GM23338 (cell line): ENCODE measurements at regions not wholly inside any gene's neighbourhood (a gene's known extent, or its start where the extent isn't known, plus 50 kb on each side); places are given as distances from the start of the nearest gene placed in this dataset.

Source experiments
- ATAC-seq: fragments of 200-7000 bp; cut with Tn5 transposase; 3 replicates; pipeline ENCODE4 v1.9.1; 2020
- DNase-seq: peaks from one replicate; pipeline ENCODE4 v3.0.0-alpha.2; 2015; ENCODE audit warnings: low spot score
- H2AFZ ChIP-seq: fragments of 200-600 bp; sonication (generic); 2 replicates; pipeline ENCODE4 v1.8.0; 2016; ENCODE audit warnings: antibody characterized with exemption, mild to moderate bottlenecking, moderate library complexity
- H3F3A ChIP-seq: fragments of 200-600 bp; sonication (generic); replicated peaks from 2 replicates; pipeline ENCODE4 v1.8.0; 2017; ENCODE audit warnings: antibody characterized with exemption, mixed run types, low read depth
- H3K27ac ChIP-seq: fragments of 200-600 bp; sonication (generic); 2 replicates; pipeline ENCODE4 v1.6.1; 2016; ENCODE audit warnings: low read depth
- H3K27me3 ChIP-seq: fragments of 200-600 bp; sonication (generic); 2 replicates; pipeline ENCODE4 v1.8.0; 2016; ENCODE audit warnings: mild to moderate bottlenecking, mixed run types, moderate library complexity; ENCODE audit not compliant: insufficient read depth
- H3K36me3 ChIP-seq: fragments of 200-600 bp; sonication (generic); 2 replicates; pipeline ENCODE4 v1.8.0; 2016; ENCODE audit warnings: mild to moderate bottlenecking; ENCODE audit not compliant: insufficient read depth
- H3K4me1 ChIP-seq: fragments of 200-600 bp; sonication (generic); 2 replicates; pipeline ENCODE4 v1.8.0; 2016; ENCODE audit warnings: mild to moderate bottlenecking, moderate library complexity; ENCODE audit not compliant: insufficient read depth
- H3K4me2 ChIP-seq: fragments of 200-600 bp; sonication (generic); 2 replicates; pipeline ENCODE4 v1.7.1; 2017; ENCODE audit warnings: mixed run types
- H3K4me3 ChIP-seq: fragments of 200-600 bp; sonication (generic); 2 replicates; pipeline ENCODE4 v1.6.1; 2016; ENCODE audit warnings: mixed run types
- H3K79me2 ChIP-seq: fragments of 200-600 bp; sonication (generic); replicated peaks from 2 replicates; pipeline ENCODE4 v1.8.0; 2017; ENCODE audit warnings: mild to moderate bottlenecking; ENCODE audit not compliant: insufficient read depth
- H3K9me2 ChIP-seq: fragments of 200-600 bp; sonication (generic); 2 replicates; pipeline ENCODE4 v1.8.0; 2017; ENCODE audit not compliant: insufficient read depth
- H4K20me1 ChIP-seq: fragments of 200-600 bp; sonication (generic); replicated peaks from 2 replicates; pipeline ENCODE4 v1.8.0; 2017; ENCODE audit warnings: mild to moderate bottlenecking; ENCODE audit not compliant: insufficient read depth
- H3K27ac Mint-ChIP-seq: 2 replicates; pipeline ENCODE4 v1.8.0; 2020; ENCODE audit warnings: inconsistent platforms, mild to moderate bottlenecking, moderate library complexity, mixed read lengths
- H3K27me3 Mint-ChIP-seq: 3 replicates; pipeline ENCODE4 v1.8.0; 2022; ENCODE audit warnings: low read depth, mild to moderate bottlenecking, moderate library complexity, mixed read lengths, inconsistent platforms; ENCODE audit not compliant: insufficient read depth, poor library complexity
- H3K36me3 Mint-ChIP-seq: 3 replicates; pipeline ENCODE4 v1.8.0; 2021; ENCODE audit warnings: low read depth, mild to moderate bottlenecking, inconsistent platforms, moderate library complexity, mixed read lengths
- H3K4me1 Mint-ChIP-seq: 3 replicates; pipeline ENCODE4 v1.8.0; 2020; ENCODE audit warnings: mild to moderate bottlenecking, inconsistent platforms, mixed read lengths
- H3K4me3 Mint-ChIP-seq: 3 replicates; pipeline ENCODE4 v1.8.0; 2021; ENCODE audit warnings: moderate library complexity, mild to moderate bottlenecking, inconsistent platforms, mixed read lengths
- H3K9me3 Mint-ChIP-seq: 3 replicates; pipeline ENCODE4 v1.8.0; 2020; ENCODE audit warnings: moderate library complexity, mild to moderate bottlenecking, inconsistent platforms, mixed read lengths
- CREB1 ChIP-seq: fragments of 250-450 bp; sonication (Bioruptor Pico); IDR thresholded peaks from 2 replicates; pipeline ENCODE4 v1.5.0; 2020; ENCODE audit warnings: low read depth, mild to moderate bottlenecking, moderate library complexity
- EZH2 ChIP-seq: fragments of 200-600 bp; sonication (generic); IDR thresholded peaks from one replicate; pipeline ENCODE4 v1.8.0; 2017; ENCODE audit warnings: antibody characterized with exemption, mild to moderate bottlenecking, low read depth; ENCODE audit not compliant: unreplicated experiment
- EZH2phosphoT487 ChIP-seq: fragments of 200-600 bp; sonication (generic); IDR thresholded peaks from one replicate; pipeline ENCODE4 v1.8.1; 2018; ENCODE audit warnings: antibody characterized with exemption; ENCODE audit not compliant: unreplicated experiment
- JUNB ChIP-seq: IDR thresholded peaks from one replicate; pipeline ENCODE4 v1.6.1; 2016; ENCODE audit warnings: antibody characterized with exemption; ENCODE audit not compliant: unreplicated experiment
- NANOG ChIP-seq: IDR thresholded peaks from 2 replicates; pipeline ENCODE4 v1.6.1; 2016; ENCODE audit warnings: antibody characterized with exemption, borderline replicate concordance
- POLR2AphosphoS5 ChIP-seq: IDR thresholded peaks from 2 replicates; pipeline ENCODE4 v1.6.1; 2016; ENCODE audit warnings: antibody characterized with exemption, low read depth
- STAT1 ChIP-seq: IDR thresholded peaks from one replicate; pipeline ENCODE4 v1.6.1; 2016; ENCODE audit warnings: antibody characterized with exemption; ENCODE audit not compliant: unreplicated experiment
- ZNF114 ChIP-seq: fragments of 250-450 bp; sonication (Bioruptor Pico); IDR thresholded peaks from 2 replicates; pipeline ENCODE4 v1.5.0; 2020; ENCODE audit warnings: mild to moderate bottlenecking, moderate library complexity
- ZNF331 ChIP-seq: fragments of 250-450 bp; sonication (Bioruptor Pico); IDR thresholded peaks from 2 replicates; pipeline ENCODE4 v1.5.0; 2020; ENCODE audit warnings: low read depth, mild to moderate bottlenecking, moderate library complexity
- TF ChIP-seq, protein P1 (sequence below): fragments of 250-450 bp; sonication (Bioruptor Pico); IDR thresholded peaks from 2 replicates; pipeline ENCODE4 v1.5.0; 2020; ENCODE audit warnings: mild to moderate bottlenecking, moderate library complexity
- TF ChIP-seq, protein P2 (sequence below), 2 experiments: fragments of 200-600 bp in 1 of 2; sonication (generic) in 1 of 2; conservative IDR thresholded peaks; 2 replicates each; pipeline versions ENCODE4 v1.5.1 to v1.6.1; 2016 to 2017; ENCODE audit warnings: antibody characterized with exemption in 2 of 2, low read depth in 2 of 2, mild to moderate bottlenecking in 2 of 2, moderate library complexity in 1 of 2
- TF ChIP-seq, protein P3 (sequence below): IDR thresholded peaks from 2 replicates; pipeline ENCODE4 v1.6.1; 2016; ENCODE audit warnings: antibody characterized with exemption

DNA sequence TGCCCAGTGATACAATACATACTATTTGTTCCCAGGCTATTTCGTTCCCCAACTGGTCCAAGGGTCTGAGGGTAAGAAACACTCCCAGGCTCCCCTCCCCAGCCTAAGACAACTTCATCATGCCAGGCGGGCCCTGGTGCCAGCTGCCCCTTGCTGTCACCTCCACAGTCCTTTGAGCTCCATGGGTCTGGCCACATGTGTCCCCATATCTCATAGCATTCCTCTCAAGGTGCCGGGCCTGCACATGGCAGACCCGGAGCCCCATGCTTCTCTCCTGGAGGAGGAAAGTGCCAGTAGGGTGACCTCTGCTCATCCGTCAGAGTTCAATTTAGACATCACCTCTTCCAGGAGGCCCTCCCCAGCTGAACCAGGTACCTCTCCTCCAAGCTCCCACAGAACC, 120.5 kb downstream of the C5orf15 start (continued):
- TF ChIP-seq, protein P1, sequence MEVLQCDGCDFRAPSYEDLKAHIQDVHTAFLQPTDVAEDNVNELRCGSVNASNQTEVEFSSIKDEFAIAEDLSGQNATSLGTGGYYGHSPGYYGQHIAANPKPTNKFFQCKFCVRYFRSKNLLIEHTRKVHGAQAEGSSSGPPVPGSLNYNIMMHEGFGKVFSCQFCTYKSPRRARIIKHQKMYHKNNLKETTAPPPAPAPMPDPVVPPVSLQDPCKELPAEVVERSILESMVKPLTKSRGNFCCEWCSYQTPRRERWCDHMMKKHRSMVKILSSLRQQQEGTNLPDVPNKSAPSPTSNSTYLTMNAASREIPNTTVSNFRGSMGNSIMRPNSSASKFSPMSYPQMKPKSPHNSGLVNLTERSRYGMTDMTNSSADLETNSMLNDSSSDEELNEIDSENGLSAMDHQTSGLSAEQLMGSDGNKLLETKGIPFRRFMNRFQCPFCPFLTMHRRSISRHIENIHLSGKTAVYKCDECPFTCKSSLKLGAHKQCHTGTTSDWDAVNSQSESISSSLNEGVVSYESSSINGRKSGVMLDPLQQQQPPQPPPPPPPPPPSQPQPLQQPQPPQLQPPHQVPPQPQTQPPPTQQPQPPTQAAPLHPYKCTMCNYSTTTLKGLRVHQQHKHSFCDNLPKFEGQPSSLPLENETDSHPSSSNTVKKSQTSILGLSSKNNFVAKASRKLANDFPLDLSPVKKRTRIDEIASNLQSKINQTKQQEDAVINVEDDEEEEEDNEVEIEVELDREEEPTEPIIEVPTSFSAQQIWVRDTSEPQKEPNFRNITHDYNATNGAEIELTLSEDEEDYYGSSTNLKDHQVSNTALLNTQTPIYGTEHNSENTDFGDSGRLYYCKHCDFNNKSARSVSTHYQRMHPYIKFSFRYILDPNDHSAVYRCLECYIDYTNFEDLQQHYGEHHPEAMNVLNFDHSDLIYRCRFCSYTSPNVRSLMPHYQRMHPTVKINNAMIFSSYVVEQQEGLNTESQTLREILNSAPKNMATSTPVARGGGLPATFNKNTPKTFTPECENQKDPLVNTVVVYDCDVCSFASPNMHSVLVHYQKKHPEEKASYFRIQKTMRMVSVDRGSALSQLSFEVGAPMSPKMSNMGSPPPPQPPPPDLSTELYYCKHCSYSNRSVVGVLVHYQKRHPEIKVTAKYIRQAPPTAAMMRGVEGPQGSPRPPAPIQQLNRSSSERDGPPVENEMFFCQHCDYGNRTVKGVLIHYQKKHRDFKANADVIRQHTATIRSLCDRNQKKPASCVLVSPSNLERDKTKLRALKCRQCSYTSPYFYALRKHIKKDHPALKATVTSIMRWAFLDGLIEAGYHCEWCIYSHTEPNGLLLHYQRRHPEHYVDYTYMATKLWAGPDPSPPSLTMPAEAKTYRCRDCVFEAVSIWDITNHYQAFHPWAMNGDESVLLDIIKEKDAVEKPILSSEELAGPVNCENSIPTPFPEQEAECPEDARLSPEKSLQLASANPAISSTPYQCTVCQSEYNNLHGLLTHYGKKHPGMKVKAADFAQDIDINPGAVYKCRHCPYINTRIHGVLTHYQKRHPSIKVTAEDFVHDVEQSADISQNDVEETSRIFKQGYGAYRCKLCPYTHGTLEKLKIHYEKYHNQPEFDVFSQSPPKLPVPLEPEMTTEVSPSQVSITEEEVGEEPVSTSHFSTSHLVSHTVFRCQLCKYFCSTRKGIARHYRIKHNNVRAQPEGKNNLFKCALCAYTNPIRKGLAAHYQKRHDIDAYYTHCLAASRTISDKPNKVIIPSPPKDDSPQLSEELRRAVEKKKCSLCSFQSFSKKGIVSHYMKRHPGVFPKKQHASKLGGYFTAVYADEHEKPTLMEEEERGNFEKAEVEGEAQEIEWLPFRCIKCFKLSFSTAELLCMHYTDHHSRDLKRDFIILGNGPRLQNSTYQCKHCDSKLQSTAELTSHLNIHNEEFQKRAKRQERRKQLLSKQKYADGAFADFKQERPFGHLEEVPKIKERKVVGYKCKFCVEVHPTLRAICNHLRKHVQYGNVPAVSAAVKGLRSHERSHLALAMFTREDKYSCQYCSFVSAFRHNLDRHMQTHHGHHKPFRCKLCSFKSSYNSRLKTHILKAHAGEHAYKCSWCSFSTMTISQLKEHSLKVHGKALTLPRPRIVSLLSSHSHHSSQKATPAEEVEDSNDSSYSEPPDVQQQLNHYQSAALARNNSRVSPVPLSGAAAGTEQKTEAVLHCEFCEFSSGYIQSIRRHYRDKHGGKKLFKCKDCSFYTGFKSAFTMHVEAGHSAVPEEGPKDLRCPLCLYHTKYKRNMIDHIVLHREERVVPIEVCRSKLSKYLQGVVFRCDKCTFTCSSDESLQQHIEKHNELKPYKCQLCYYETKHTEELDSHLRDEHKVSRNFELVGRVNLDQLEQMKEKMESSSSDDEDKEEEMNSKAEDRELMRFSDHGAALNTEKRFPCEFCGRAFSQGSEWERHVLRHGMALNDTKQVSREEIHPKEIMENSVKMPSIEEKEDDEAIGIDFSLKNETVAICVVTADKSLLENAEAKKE (CRISPR knock-in tag): no peak
- TF ChIP-seq JUNB (no peak), NANOG (no peak), ZNF331 (CRISPR knock-in tag) (no peak), EZH2 (no peak), EZH2phosphoT487 (no peak), STAT1 (no peak), ZNF114 (CRISPR knock-in tag) (no peak)
- TF ChIP-seq, protein P2, sequence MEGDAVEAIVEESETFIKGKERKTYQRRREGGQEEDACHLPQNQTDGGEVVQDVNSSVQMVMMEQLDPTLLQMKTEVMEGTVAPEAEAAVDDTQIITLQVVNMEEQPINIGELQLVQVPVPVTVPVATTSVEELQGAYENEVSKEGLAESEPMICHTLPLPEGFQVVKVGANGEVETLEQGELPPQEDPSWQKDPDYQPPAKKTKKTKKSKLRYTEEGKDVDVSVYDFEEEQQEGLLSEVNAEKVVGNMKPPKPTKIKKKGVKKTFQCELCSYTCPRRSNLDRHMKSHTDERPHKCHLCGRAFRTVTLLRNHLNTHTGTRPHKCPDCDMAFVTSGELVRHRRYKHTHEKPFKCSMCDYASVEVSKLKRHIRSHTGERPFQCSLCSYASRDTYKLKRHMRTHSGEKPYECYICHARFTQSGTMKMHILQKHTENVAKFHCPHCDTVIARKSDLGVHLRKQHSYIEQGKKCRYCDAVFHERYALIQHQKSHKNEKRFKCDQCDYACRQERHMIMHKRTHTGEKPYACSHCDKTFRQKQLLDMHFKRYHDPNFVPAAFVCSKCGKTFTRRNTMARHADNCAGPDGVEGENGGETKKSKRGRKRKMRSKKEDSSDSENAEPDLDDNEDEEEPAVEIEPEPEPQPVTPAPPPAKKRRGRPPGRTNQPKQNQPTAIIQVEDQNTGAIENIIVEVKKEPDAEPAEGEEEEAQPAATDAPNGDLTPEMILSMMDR (conservative IDR thresholded peaks at IDR 0.05; ENCODE audit: low read depth in 2 of 2): no peak

GRCh38 chr5:133847301-133847700, 121.1 kb downstream of the C5orf15 start:
- Mint-ChIP-seq H3K27me3 (peaks cover 4% of the 10 kb centered on the region), H3K4me3 (no peak overlapping the region), H3K27ac (no peak overlapping the region), H3K9me3 (no peaks in the 10 kb centered on the region; the same call in 2 of the 3 replicates), H3K4me1 (no peaks in the 10 kb centered on the region), H3K36me3 (no peaks in the 10 kb centered on the region)
- TF ChIP-seq STAT1 (no peak), ZNF331 (CRISPR knock-in tag) (no peak), ZNF114 (CRISPR knock-in tag) (no peak), CREB1 (CRISPR knock-in tag) (no peak), POLR2AphosphoS5 (no peak)
- TF ChIP-seq, protein P3, sequence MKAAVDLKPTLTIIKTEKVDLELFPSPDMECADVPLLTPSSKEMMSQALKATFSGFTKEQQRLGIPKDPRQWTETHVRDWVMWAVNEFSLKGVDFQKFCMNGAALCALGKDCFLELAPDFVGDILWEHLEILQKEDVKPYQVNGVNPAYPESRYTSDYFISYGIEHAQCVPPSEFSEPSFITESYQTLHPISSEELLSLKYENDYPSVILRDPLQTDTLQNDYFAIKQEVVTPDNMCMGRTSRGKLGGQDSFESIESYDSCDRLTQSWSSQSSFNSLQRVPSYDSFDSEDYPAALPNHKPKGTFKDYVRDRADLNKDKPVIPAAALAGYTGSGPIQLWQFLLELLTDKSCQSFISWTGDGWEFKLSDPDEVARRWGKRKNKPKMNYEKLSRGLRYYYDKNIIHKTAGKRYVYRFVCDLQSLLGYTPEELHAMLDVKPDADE: no peak
- Histone ChIP-seq H3F3A (no peaks in the 10 kb centered on the region), H2AFZ (no peak overlapping the region), H4K20me1 (no peaks in the 10 kb centered on the region), H3K27ac (no peak overlapping the region), H3K9me2 (no peaks in the 10 kb centered on the region), H3K4me3 (no peak overlapping the region), H3K4me1 (no peaks in the 10 kb centered on the region), H3K79me2 (no peaks in the 10 kb centered on the region), H3K4me2 (no peak overlapping the region), H3K36me3 (no peaks in the 10 kb centered on the region), H3K27me3 (no peaks in the 10 kb centered on the region)
- ATAC-seq (no peak), DNase-seq (no peak)
